ENCODE measurements at regions not wholly inside any gene's neighbourhood (a gene's known extent, or its start where the extent isn't known, plus 50 kb on each side); places are given as distances from the start of the nearest gene placed in this dataset.

DNA sequence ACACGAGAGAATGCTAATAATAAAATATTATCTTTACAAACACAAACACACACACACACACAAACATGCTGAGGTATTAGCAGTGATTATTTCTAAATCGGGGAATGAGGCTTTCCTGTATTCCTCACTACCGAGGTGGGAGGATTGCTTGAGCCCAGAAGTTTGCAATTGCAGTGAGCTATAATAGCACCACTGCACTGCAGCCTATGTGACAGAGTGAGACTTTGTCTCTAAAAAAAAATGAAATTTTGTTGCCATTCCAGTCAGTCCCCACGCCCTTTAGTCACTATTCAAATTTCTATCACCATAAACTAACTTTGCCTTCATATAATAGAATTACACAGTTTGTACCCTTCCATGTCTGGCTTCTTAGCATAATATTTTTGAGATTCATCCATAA is 456.5 kb upstream of the CPEB2 start:
- DNase-seq = no peak
- H3K27me3 ChIP-seq = no peaks in the 10 kb centered on the region
- intact Hi-C loops (cut with DNase I; ENCODE audit: low total_unique reads) = no loop called here
- H3K36me3 ChIP-seq = no peaks in the 10 kb centered on the region
- no peak for TF ChIP-seq CTCF (IDR thresholded peaks at IDR 0.05)
- H3K9me3 ChIP-seq = no peaks in the 10 kb centered on the region
- H3K4me3 ChIP-seq = no peak overlapping the region
- no peak overlapping the region for H3K27ac ChIP-seq
- H3K4me1 ChIP-seq = no peaks in the 10 kb centered on the region

DNA sequence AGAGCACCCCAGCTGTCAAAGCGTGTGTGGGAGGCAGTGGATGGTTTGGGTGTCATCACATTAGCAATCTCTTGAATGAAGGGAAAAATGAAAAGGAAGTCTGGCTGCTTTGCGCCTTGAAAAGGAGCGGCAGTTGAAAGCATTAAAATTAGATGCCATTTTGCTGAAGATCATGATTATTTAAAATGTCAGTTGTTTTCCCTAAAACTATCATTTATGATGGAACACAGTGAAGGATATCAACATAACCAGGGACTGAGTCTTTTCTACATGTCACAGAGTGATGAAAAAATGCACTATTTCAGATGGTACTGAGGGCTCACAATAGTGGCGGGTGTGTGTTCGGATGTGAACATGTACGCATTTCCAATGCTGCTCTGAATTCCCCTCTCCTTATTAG is 450.2 kb upstream of the CPEB2 start:
- Histone ChIP-seq H3K9me3 (no peaks in the 10 kb centered on the region), H3K27me3 (no peaks in the 10 kb centered on the region), H3K4me1 (no peaks in the 10 kb centered on the region), H3K4me3 (no peak overlapping the region), H3K36me3 (no peaks in the 10 kb centered on the region), H3K27ac (no peak overlapping the region)
- intact Hi-C loops (cut with DNase I; ENCODE audit: low total_unique reads) = no loop called here
- DNase-seq = no peak
- no peak for TF ChIP-seq CTCF (IDR thresholded peaks at IDR 0.05)

DNA sequence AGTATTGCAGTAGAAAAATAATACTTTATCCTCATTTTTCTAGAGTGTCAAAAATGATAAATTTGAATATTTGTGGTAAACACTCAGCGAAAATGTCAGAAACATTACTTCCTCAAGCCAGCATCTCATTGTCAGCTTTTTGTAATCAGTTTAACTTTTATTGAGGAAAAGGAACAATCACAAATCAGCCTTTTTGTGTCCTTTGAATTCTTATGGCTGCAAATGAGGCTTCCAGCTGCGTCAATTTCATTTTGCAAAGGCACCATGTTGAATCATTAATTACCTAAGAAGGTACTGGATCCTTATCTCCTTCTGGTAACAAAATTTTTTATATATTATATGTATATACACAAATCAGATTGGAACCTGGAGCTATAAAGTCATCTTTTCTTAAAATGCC is 442.6 kb upstream of the CPEB2 start:
- H3K4me1 ChIP-seq = no peaks in the 10 kb centered on the region
- H3K27ac ChIP-seq = no peak overlapping the region
- H3K27me3 ChIP-seq = no peaks in the 10 kb centered on the region
- TF ChIP-seq CTCF (IDR thresholded peaks at IDR 0.05) = no peak
- H3K9me3 ChIP-seq = no peaks in the 10 kb centered on the region
- no peak for DNase-seq
- intact Hi-C loops (cut with DNase I; ENCODE audit: low total_unique reads) = no loop called here
- no peak overlapping the region for H3K4me3 ChIP-seq
- no peaks in the 10 kb centered on the region for H3K36me3 ChIP-seq

GRCh38 chr4:14560577-14560976 is 441.7 kb upstream of the CPEB2 start:
- Histone ChIP-seq H3K36me3 (no peaks in the 10 kb centered on the region), H3K4me3 (no peak overlapping the region), H3K4me1 (no peaks in the 10 kb centered on the region), H3K9me3 (no peaks in the 10 kb centered on the region), H3K27ac (no peak overlapping the region), H3K27me3 (no peaks in the 10 kb centered on the region)
- no peak for TF ChIP-seq CTCF (IDR thresholded peaks at IDR 0.05)
- DNase-seq = no peak
- intact Hi-C loops (cut with DNase I; ENCODE audit: low total_unique reads) = no loop called here

GRCh38 chr4:14562901-14563300 is 439.4 kb upstream of the CPEB2 start:
- Histone ChIP-seq H3K36me3 (no peaks in the 10 kb centered on the region), H3K27ac (no peak overlapping the region), H3K9me3 (no peaks in the 10 kb centered on the region), H3K4me1 (peaks cover 0 to 6% (median 2%) of the 10 kb centered on the region in 4 donors), H3K27me3 (no peaks in the 10 kb centered on the region), H3K4me3 (no peak overlapping the region)
- TF ChIP-seq CTCF (IDR thresholded peaks at IDR 0.05) = no peak
- no peak for DNase-seq
- intact Hi-C loops (cut with DNase I; ENCODE audit: low total_unique reads) = no loop called here

- H3K27me3 ChIP-seq = no peaks in the 10 kb centered on the region
- intact Hi-C loops (cut with DNase I; ENCODE audit: low total_unique reads) = no loop called here
- H3K36me3 ChIP-seq = no peaks in the 10 kb centered on the region
- H3K4me1 ChIP-seq = peaks cover 0 to 15% (median 2%) of the 10 kb centered on the region in 4 donors
- DNase-seq = no peak
- H3K4me3 ChIP-seq = no peak overlapping the region
- no peak overlapping the region for H3K27ac ChIP-seq
- no peaks in the 10 kb centered on the region for H3K9me3 ChIP-seq
- no peak for TF ChIP-seq CTCF (IDR thresholded peaks at IDR 0.05)
Observed at GRCh38 chr4:14564281-14564680, 438.0 kb upstream of the CPEB2 start.

Data from tibial artery (tissue), 4 donors.